HG03139 (cell line): ENCODE measurements at regions not wholly inside any gene's neighbourhood (a gene's known extent, or its start where the extent isn't known, plus 50 kb on each side); places are given as distances from the start of the nearest gene placed in this dataset.
"Not testable (repeated sequence)": the region's sequence is repeated elsewhere in the genome, so short reads cannot be mapped to it uniquely, and the experiment has no call there.

ENCODE experiments used
- ATAC-seq: cut with Tn5 transposase; IDR thresholded peaks from one replicate; pipeline ENCODE4 v1.9.1; 2021; ENCODE audit not compliant: unreplicated experiment

GRCh38 chr9:105972466-105973204, 278.3 kb downstream of the TMEM38B start:
- no peak for ATAC-seq

- no peak for ATAC-seq
Measured at GRCh38 chr9:105973951-105974351, 279.6 kb downstream of the TMEM38B start.

- no peak for ATAC-seq
Measured at GRCh38 chr9:105975886-105976645, 281.7 kb downstream of the TMEM38B start.

- ATAC-seq, result no peak
Measured at GRCh38 chr9:105978336-105978735, 284.0 kb downstream of the TMEM38B start.

- no peak for ATAC-seq
Measured at GRCh38 chr9:105978826-105979225, 284.5 kb downstream of the TMEM38B start.

GRCh38 chr9:105979290-105979689, 284.9 kb downstream of the TMEM38B start:
- ATAC-seq, result no peak

GRCh38 chr9:105984714-105985113, 290.4 kb downstream of the TMEM38B start:
- ATAC-seq, result no peak

- ATAC-seq, result no peak
Measured at GRCh38 chr9:105993116-105993854, 298.9 kb downstream of the TMEM38B start.

- no peak for ATAC-seq
Measured at GRCh38 chr9:105993921-105994715, 299.8 kb downstream of the TMEM38B start.

- ATAC-seq, result no peak
Measured at GRCh38 chr9:105994970-105995369, 300.6 kb downstream of the TMEM38B start.

- no peak for ATAC-seq
Measured at GRCh38 chr9:106017198-106017740, 322.9 kb downstream of the TMEM38B start.

GRCh38 chr9:106019039-106019680, 324.8 kb downstream of the TMEM38B start:
- ATAC-seq, result no peak

- ATAC-seq, result no peak
Measured at GRCh38 chr9:106019702-106020101, 325.4 kb downstream of the TMEM38B start.

GRCh38 chr9:106020186-106020585, 325.8 kb downstream of the TMEM38B start:
- ATAC-seq, result no peak

- ATAC-seq, result no peak
Measured at GRCh38 chr9:106023455-106023854, 329.1 kb downstream of the TMEM38B start.

- ATAC-seq, result no peak
Measured at GRCh38 chr9:106025453-106025852, 331.1 kb downstream of the TMEM38B start.

- ATAC-seq, result not testable (repeated sequence)
Measured at GRCh38 chr9:106030146-106030545, 335.8 kb downstream of the TMEM38B start.

- no peak for ATAC-seq
Measured at GRCh38 chr9:106032978-106033377, 338.6 kb downstream of the TMEM38B start.

- ATAC-seq, result no peak
Measured at GRCh38 chr9:106035806-106036205, 341.5 kb downstream of the TMEM38B start.
